ENCODE measurements at regions not wholly inside any gene's neighbourhood (a gene's known extent, or its start where the extent isn't known, plus 50 kb on each side); places are given as distances from the start of the nearest gene placed in this dataset.
A peak's percentile ranks its signal among the peaks of the same experiment; 100 is the strongest.

DNA sequence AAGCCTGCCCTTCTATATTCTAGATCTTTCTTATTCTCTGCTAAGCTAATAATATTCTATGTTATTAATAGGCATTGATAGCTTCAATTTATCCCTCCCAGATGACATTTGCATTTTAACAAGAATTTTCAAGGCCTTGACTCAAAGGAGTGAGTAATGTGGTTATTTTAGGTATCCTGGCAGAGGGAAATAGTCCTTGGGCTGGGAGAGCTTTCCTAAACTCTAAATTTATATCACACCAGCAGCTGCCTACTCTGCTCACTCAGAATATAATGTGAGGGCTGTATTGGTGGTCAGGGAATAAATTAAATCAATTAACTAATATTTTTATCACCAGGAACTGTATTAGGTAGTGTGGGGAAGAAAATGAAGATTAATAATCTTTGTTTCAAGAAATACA is 74.8 kb upstream of the ADAM23 start:
- peaks cover 3% of the 10 kb centered on the region for H3K9me3 Mint-ChIP-seq
- H3K4me1 Mint-ChIP-seq, result no peaks in the 10 kb centered on the region
- no peak overlapping the region for H3K4me3 Mint-ChIP-seq
- ATAC-seq (no peak), DNase-seq (ENCODE audit: low spot score in 2 of 2) (no peak)
- H3K27ac Mint-ChIP-seq, result no peak overlapping the region
- H3K36me3 Mint-ChIP-seq, result no peaks in the 10 kb centered on the region

DNA sequence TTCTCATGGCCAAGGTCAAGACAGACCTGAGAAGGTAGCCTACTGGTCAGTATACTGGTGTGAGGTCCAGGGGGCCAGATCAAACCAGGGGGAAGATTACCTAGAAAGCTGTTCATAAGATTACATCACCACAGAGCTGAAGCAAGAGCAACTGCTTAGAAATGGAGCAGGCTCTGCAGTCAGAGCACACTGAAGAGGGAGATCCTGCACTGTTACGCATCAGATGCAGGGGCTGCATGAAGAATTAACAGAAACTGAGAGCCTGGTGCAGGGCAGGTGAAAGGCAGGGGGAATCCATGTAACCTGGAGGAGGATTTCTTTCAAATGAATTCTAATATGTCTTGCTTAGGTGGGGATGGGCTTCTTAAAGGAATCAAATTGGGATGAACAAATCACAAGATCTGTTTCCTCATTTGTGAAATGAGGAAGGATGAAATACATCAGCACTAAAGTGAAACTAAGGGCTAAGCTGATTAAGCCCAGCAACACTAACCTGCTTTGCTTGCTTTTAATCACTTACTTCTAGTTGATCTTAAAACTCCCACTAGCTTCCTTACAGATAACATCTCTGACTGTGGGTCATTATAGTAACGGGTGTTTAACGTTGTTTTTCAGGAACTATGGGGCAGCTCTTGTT is 74.3 kb upstream of the ADAM23 start:
- Mint-ChIP-seq H3K4me3 (no peak overlapping the region), H3K36me3 (no peaks in the 10 kb centered on the region), H3K4me1 (no peaks in the 10 kb centered on the region), H3K9me3 (peaks cover 3% of the 10 kb centered on the region), H3K27ac (no peak overlapping the region)
- DNase-seq (ENCODE audit: low spot score in 2 of 2) (no peak), ATAC-seq (peak; percentile 58)

DNA sequence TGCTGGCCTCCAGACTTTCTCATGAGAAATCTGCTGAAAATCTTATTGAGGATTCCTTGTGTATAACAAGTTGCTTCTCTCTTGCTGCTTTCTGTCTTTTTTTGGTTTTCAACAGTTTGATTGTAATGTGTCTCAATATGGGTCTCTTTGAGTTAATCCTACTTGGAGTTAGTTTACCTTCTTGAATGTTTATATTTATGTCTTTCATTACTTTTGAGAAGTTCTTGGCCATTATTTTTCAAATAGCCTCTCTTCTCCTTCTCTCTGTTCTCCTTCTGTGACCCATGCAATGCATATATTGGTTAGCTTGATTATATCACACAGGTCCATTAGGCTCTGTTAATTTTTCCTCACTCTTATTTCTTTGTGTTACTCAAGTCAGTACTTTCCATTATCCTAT is 67.4 kb upstream of the ADAM23 start:
- Mint-ChIP-seq H3K27ac (no peak overlapping the region), H3K9me3 (peaks cover 14% of the 10 kb centered on the region), H3K36me3 (no peaks in the 10 kb centered on the region), H3K4me1 (no peaks in the 10 kb centered on the region), H3K4me3 (no peak overlapping the region)
- ATAC-seq (no peak), DNase-seq (ENCODE audit: low spot score in 2 of 2) (no peak)

DNA sequence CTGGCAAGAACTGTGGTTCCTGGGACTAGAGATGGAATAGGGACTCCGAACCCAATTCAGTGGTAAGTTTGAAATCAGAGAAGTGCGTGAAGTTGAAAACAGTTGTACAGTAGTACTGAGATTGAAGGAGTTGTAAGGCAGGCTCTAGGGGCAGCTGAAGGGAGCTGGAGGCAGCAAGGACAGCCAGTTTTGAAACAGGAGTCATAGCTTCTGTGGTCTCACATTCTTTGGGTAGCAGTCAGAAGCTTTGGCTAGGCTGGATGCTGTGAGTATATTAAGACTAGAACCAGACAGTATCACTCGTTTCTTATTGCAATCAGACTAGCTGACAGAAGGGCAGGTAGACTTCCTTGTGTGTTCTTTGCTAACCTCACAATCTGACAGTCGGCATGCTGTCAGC is 64.5 kb upstream of the ADAM23 start:
- Mint-ChIP-seq H3K4me1 (no peaks in the 10 kb centered on the region), H3K9me3 (peaks cover 15% of the 10 kb centered on the region), H3K27ac (no peak overlapping the region), H3K36me3 (no peaks in the 10 kb centered on the region), H3K4me3 (no peak overlapping the region)
- DNase-seq (ENCODE audit: low spot score in 2 of 2) (no peak), ATAC-seq (no peak)

DNA sequence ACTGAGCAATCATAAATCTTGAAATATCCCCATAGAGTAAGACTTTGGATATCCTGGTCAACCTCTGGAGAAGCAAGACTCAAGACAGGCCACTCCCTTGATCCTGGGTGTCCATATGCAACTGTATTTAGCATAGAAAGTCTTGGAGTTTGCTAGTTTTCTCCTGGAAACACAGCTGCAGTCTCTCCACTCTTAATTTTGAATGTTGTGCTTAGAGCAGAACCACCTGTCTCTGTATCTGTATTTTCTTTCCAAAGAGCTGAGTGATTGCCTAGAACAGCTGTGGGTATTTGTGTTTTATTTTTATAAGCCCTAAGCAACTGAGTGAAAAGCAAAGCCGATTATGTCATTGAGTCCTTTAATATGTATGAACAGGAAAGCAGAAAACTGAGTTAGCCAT is 64.1 kb upstream of the ADAM23 start:
- no peaks in the 10 kb centered on the region for H3K36me3 Mint-ChIP-seq
- H3K9me3 Mint-ChIP-seq, result peaks cover 15% of the 10 kb centered on the region
- no peak for ATAC-seq
- H3K4me1 Mint-ChIP-seq, result no peaks in the 10 kb centered on the region
- H3K27ac Mint-ChIP-seq, result no peak overlapping the region
- no peak overlapping the region for H3K4me3 Mint-ChIP-seq
- no peak for DNase-seq (ENCODE audit: low spot score in 2 of 2)

DNA sequence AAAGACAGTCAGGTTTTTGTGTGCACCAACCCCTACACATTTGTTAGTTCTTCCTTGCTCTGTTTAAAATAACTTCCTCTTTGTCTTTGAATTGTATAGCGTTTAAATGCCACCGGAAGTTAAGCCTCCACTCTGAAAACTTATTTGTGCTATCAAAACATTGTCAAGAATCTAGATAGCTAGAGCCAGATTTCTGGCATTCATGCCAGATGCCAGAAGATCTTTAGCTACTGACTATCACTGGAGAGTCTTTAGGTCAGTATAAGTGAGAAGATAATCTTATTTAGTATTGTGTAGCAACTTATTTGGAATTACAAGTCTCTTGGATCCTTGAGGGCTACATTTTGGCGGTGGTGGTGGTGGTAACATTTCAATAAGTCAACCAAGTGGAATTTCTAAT is 63.4 kb upstream of the ADAM23 start:
- Mint-ChIP-seq H3K4me3 (no peak overlapping the region), H3K4me1 (no peaks in the 10 kb centered on the region), H3K36me3 (no peaks in the 10 kb centered on the region), H3K27ac (no peak overlapping the region), H3K9me3 (peaks cover 17% of the 10 kb centered on the region)
- ATAC-seq (no peak), DNase-seq (ENCODE audit: low spot score in 2 of 2) (no peak)

DNA sequence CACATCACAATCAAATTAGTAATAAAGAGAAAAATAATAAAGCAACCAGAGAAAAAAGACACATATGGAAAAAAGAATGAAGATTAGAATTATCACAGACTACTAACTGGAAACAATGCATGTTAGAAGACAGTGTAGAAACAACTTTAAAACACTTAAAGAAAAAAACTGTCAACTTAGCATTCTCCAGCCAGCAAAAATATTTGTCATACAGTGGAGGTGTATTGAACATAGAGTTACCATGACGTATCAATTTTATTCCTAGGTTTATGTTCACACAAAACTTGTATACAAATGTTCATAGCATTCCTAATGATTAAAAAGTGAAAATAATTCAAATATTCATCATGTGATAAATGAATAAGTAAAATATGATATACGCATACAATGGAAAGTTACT is 61.5 kb upstream of the ADAM23 start:
- Mint-ChIP-seq H3K27ac (no peak overlapping the region), H3K4me1 (no peaks in the 10 kb centered on the region), H3K36me3 (no peaks in the 10 kb centered on the region), H3K4me3 (no peak overlapping the region), H3K9me3 (peaks cover 6% of the 10 kb centered on the region)
- DNase-seq (ENCODE audit: low spot score in 2 of 2) (no peak), ATAC-seq (no peak)

DNA sequence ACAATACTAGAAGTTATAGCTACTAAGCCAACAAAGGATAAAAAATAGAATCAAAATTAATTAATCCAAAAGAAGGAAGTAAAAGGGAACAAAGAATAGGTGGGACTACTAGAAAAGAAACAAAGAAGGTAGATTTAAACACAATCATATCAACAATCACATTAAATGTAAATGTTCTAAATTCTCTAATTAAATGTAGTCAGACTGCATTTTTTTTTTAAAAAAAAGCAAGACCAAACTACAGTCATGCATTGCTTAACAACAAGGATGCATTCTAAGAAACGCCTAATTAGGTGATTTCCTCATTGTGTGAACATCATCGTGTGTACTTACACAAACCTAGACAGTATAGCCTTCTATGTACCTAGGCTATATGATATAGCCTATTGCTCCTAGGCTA is 59.7 kb upstream of the ADAM23 start:
- Mint-ChIP-seq H3K4me3 (no peak overlapping the region), H3K4me1 (no peaks in the 10 kb centered on the region), H3K27ac (no peak overlapping the region), H3K9me3 (peaks cover 6% of the 10 kb centered on the region), H3K36me3 (no peaks in the 10 kb centered on the region)
- ATAC-seq (no peak), DNase-seq (ENCODE audit: low spot score in 2 of 2) (no peak)

DNA sequence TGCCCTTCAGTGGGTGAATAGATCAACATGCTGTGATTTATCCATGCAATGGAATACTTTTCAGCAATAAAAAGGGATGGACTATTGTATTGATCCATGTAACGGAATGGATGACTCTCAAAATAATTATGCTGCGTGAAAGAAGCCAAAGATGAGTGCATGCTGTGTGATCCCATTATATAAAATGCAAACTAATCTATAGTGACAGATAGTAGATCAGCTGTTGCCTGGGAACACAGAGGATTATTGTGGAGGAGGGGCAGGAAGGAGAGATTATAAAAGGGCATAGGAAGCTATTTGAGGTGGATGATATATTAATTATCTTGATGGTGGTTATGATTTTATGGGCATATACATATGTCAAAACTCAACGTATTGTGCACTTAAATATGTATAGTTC is 55.5 kb upstream of the ADAM23 start:
- Mint-ChIP-seq H3K27ac (no peak overlapping the region), H3K4me1 (no peaks in the 10 kb centered on the region), H3K4me3 (no peak overlapping the region), H3K9me3 (peaks cover 6% of the 10 kb centered on the region), H3K36me3 (no peaks in the 10 kb centered on the region)
- ATAC-seq (no peak), DNase-seq (ENCODE audit: low spot score in 2 of 2) (no peak)

DNA sequence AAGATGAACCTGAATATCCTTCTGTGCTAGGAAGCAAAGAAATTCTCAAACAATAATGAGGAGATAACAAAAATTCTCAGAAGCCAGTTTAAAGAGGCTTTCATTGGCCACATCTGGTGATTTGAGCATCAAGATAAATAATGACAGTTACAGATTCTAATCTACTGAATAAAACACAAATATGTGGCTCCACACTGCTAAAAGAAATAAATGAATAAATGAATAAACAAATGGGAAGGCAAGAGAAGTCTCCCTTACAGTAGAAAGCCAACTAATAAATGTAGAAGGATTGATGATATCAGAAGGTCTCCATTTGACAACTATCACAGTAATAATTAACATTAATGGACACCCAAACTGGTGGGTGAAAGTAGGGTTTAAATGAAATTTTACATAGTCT is 54.6 kb upstream of the ADAM23 start:
- no peak overlapping the region for H3K27ac Mint-ChIP-seq
- H3K4me1 Mint-ChIP-seq, result no peaks in the 10 kb centered on the region
- peaks cover 2% of the 10 kb centered on the region for H3K9me3 Mint-ChIP-seq
- DNase-seq (ENCODE audit: low spot score in 2 of 2) (no peak), ATAC-seq (no peak)
- H3K36me3 Mint-ChIP-seq, result no peaks in the 10 kb centered on the region
- H3K4me3 Mint-ChIP-seq, result no peak overlapping the region

DNA sequence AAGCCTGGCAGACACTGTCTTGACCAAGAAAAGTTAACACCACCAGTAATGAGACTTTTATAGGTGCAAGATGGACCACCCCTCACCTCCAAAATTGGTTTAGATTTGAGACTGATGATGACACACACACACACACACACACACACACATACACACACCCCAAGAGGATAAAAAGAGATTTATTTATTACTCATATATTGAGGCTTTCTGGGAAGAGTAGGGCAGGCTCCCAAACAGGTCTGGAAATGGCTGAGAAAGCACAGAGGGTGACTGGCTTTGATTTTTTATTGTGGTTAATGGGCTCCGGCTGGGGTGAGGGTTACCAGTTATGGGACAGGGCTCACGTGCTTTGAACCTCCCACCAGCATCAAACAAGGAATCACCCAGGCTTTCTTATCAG is 54.2 kb upstream of the ADAM23 start:
- ATAC-seq (no peak), DNase-seq (ENCODE audit: low spot score in 2 of 2) (no peak)
- peaks cover 2% of the 10 kb centered on the region for H3K9me3 Mint-ChIP-seq
- no peaks in the 10 kb centered on the region for H3K4me1 Mint-ChIP-seq
- no peak overlapping the region for H3K27ac Mint-ChIP-seq
- no peaks in the 10 kb centered on the region for H3K36me3 Mint-ChIP-seq
- no peak overlapping the region for H3K4me3 Mint-ChIP-seq

DNA sequence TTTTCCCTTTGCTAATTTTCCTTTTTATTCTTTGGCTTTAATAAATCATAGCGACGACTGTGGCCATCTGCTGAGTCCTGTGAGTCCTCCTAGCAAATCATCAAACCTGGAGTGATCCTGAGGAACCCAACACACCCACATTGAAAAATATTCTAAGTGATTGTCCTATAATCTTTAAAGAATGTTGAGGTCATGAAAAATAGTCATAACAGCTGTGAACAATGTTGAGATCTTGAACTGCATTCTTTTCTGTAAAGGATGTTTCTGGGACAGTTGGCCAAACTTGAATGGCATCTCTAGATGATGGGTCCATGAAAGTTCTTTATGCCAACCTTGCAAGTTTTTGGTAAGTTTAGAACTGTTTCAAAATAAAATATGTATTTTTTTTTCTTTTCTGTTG is 53.2 kb upstream of the ADAM23 start:
- no peaks in the 10 kb centered on the region for H3K4me1 Mint-ChIP-seq
- H3K27ac Mint-ChIP-seq, result no peak overlapping the region
- DNase-seq (ENCODE audit: low spot score in 2 of 2), result no peak

DNA sequence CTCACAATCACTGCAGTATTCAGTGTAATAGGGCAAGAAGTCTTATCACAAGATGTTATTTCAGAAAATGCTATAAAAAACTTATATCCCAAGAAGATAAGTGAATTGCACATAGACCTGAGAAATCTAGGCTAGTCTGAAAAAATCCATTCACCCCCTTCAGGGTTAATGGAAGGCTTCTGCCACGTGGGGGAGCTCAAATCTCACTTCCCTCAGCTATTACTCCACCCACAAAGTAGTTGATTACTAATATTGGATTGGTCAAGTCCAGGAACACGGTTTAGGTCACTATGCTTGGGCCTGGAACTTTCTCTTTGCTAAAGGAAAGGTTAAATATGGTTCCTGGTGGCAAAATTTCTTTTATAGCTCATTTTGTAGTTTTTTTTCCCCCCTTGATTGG is 51.2 kb upstream of the ADAM23 start:
- H3K36me3 Mint-ChIP-seq, result no peaks in the 10 kb centered on the region
- no peak overlapping the region for H3K27ac Mint-ChIP-seq
- no peak overlapping the region for H3K4me3 Mint-ChIP-seq
- H3K9me3 Mint-ChIP-seq, result no peaks in the 10 kb centered on the region
- no peaks in the 10 kb centered on the region for H3K4me1 Mint-ChIP-seq
- ATAC-seq, result peak; percentile 59
- DNase-seq (ENCODE audit: low spot score in 2 of 2), result no peak

More for the DNA sequence above, 53.2 kb upstream of the ADAM23 start:
- no peak for ATAC-seq
- Mint-ChIP-seq H3K36me3 (no peaks in the 10 kb centered on the region), H3K9me3 (no peaks in the 10 kb centered on the region), H3K4me3 (no peak overlapping the region)

Data from stimulated activated effector memory CD8-positive, alpha-beta T cell treated with anti-CD3 and anti-CD28 coated beads, Interleukin-12 subunit alpha, Interleukin-12 subunit beta, amount 100 ng/mL, for 72 hours (primary cell).